Cardiac muscle cell (in vitro differentiated cells and primary cell): ENCODE measurements at regions not wholly inside any gene's neighbourhood (a gene's known extent, or its start where the extent isn't known, plus 50 kb on each side); places are given as distances from the start of the nearest gene placed in this dataset.

ENCODE experiments used
- DNase-seq, 2 donors: peaks; one replicate each; pipeline versions ENCODE4 v3.0.0 to v3.0.0-alpha.2; 2010 to 2017; ENCODE audit warnings: low read depth in 1 of 2, low spot score in 1 of 2
- H3K27ac ChIP-seq: fragments of 200-600 bp; sonication (generic); 2 replicates; pipeline ENCODE4 v1.5.1; 2016
- H3K27me3 ChIP-seq: fragments of 200-600 bp; sonication (generic); 2 replicates; pipeline ENCODE4 v1.6.0; 2016; ENCODE audit warnings: control low read depth
- H3K36me3 ChIP-seq: fragments of 200-600 bp; sonication (generic); 2 replicates; pipeline ENCODE4 v1.5.1; 2016; ENCODE audit warnings: control low read depth
- H3K4me1 ChIP-seq: fragments of 200-600 bp; sonication (generic); 2 replicates; pipeline ENCODE4 v1.8.1; 2017; ENCODE audit warnings: low read depth, mild to moderate bottlenecking, mixed run types
- H3K4me3 ChIP-seq: fragments of 200-600 bp; sonication (generic); 2 replicates; pipeline ENCODE4 v1.5.1; 2016; ENCODE audit warnings: mild to moderate bottlenecking
- H3K9me3 ChIP-seq: fragments of 200-600 bp; sonication (generic); 2 replicates; pipeline ENCODE4 v1.5.1; 2017; ENCODE audit warnings: low read depth, mild to moderate bottlenecking, control low read depth
- TF ChIP-seq, protein P1 (sequence below): IDR thresholded peaks from 2 replicates; pipeline ENCODE4 v1.5.1; 2012; ENCODE audit warnings: low read depth, mild to moderate bottlenecking, low read length

DNA sequence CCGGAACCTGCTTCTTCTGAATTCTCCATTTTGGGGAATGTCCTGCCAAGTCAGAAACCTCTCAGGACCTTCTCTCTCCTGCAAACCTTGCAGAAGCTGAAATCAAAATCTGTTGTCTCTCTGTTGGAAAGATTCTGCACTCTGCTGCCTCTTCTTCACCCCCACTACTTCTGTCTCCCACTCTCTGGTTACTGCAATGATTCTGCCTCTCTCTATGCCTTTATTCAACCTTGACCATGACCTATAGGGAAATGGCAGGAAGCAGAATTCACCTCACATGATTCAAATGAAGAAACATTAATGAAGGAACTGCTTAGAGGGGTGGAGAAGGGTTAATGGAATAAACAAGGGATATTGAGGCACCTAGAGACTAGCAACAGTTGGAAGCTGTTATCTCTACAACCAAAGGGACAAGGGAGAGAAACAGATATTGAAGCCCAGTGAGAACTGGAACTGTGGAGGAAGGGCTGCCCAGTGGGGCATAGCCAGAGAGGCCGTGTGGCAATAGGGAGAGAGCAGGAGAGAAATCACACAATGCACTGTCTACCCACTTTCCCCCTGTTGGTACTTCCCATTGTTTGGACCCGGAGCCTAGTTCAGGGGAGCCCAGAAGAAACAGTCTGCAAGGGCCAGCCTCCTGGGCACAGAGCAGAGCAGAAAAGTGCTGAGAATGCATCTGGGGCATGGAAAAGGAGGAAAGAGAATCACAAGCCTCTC lies 76.1 kb upstream of the JUN start:
- no peaks in the 10 kb centered on the region for H3K4me1 ChIP-seq
- TF ChIP-seq, protein P1, sequence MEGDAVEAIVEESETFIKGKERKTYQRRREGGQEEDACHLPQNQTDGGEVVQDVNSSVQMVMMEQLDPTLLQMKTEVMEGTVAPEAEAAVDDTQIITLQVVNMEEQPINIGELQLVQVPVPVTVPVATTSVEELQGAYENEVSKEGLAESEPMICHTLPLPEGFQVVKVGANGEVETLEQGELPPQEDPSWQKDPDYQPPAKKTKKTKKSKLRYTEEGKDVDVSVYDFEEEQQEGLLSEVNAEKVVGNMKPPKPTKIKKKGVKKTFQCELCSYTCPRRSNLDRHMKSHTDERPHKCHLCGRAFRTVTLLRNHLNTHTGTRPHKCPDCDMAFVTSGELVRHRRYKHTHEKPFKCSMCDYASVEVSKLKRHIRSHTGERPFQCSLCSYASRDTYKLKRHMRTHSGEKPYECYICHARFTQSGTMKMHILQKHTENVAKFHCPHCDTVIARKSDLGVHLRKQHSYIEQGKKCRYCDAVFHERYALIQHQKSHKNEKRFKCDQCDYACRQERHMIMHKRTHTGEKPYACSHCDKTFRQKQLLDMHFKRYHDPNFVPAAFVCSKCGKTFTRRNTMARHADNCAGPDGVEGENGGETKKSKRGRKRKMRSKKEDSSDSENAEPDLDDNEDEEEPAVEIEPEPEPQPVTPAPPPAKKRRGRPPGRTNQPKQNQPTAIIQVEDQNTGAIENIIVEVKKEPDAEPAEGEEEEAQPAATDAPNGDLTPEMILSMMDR, result no peak
- no peaks in the 10 kb centered on the region for H3K9me3 ChIP-seq
- no peaks in the 10 kb centered on the region for H3K36me3 ChIP-seq
- H3K27ac ChIP-seq, result no peak overlapping the region
- H3K27me3 ChIP-seq, result no peaks in the 10 kb centered on the region
- H3K4me3 ChIP-seq, result no peak overlapping the region
- DNase-seq, result no peak

DNA sequence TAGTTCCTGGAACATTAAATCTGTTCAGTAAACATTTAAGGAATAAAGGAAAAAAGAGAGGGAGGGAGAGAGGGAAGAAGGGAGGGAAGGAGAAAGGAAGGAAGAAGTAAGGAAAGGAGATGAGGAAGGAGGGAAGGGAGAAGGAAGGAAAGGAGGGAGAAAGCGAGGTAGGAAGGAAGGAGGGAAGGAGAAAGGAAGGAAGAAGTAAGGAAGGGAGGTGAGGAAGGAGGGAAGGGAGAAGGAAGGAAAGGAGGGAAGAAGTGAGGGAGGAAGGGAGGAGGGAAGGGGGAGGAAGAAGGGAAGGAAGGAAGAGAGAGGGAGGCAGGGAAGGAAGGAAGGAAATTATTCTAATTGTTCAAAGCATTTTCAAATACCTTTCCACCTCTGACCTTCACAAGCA lies 77.2 kb upstream of the JUN start:
- Histone ChIP-seq H3K9me3 (no peaks in the 10 kb centered on the region), H3K4me3 (no peak overlapping the region), H3K36me3 (no peaks in the 10 kb centered on the region), H3K27me3 (no peaks in the 10 kb centered on the region), H3K27ac (no peak overlapping the region), H3K4me1 (no peaks in the 10 kb centered on the region)
- no peak for DNase-seq
- TF ChIP-seq, protein P1, result no peak

GRCh38 chr1:58861506-58861905 lies 77.7 kb upstream of the JUN start:
- TF ChIP-seq, protein P1, result no peak
- no peak overlapping the region for H3K27ac ChIP-seq
- H3K36me3 ChIP-seq, result no peaks in the 10 kb centered on the region
- H3K9me3 ChIP-seq, result no peaks in the 10 kb centered on the region
- peak in 1 of 2 donors; percentile 51 for DNase-seq
- H3K4me3 ChIP-seq, result no peak overlapping the region
- H3K4me1 ChIP-seq, result no peaks in the 10 kb centered on the region
- no peaks in the 10 kb centered on the region for H3K27me3 ChIP-seq

- Histone ChIP-seq H3K4me3 (no peak overlapping the region), H3K27ac (no peak overlapping the region), H3K36me3 (no peaks in the 10 kb centered on the region), H3K4me1 (no peaks in the 10 kb centered on the region), H3K27me3 (no peaks in the 10 kb centered on the region), H3K9me3 (no peaks in the 10 kb centered on the region)
- TF ChIP-seq, protein P1, result no peak
- DNase-seq, result no peak
Observed at GRCh38 chr1:58862728-58863385, 79.0 kb upstream of the JUN start.

GRCh38 chr1:58864654-58865053 lies 80.8 kb upstream of the JUN start:
- Histone ChIP-seq H3K27me3 (no peaks in the 10 kb centered on the region), H3K27ac (no peak overlapping the region), H3K4me1 (no peaks in the 10 kb centered on the region), H3K4me3 (no peak overlapping the region), H3K36me3 (no peaks in the 10 kb centered on the region), H3K9me3 (no peaks in the 10 kb centered on the region)
- no peak for DNase-seq
- TF ChIP-seq, protein P1, result no peak
